SU-DHL-6 (cell line): ENCODE measurements at regions not wholly inside any gene's neighbourhood (a gene's known extent, or its start where the extent isn't known, plus 50 kb on each side); places are given as distances from the start of the nearest gene placed in this dataset.

Source experiments
- CTCF ChIP-seq: fragments of 200-600 bp; sonication (generic); IDR thresholded peaks from one replicate; pipeline ENCODE4 v1.5.1; 2017; ENCODE audit warnings: antibody characterized with exemption, mild to moderate bottlenecking, low read length, moderate library complexity; ENCODE audit not compliant: insufficient read depth, poor library complexity, severe bottlenecking
- EZH2phosphoT487 ChIP-seq: fragments of 200-600 bp; sonication (generic), shearing (Covaris generic); conservative IDR thresholded peaks from 2 replicates; pipeline ENCODE4 v1.6.1; 2018; ENCODE audit warnings: mild to moderate bottlenecking, antibody characterized with exemption, low read length, moderate library complexity, mixed read lengths

- no peak for TF ChIP-seq CTCF
- no peak for TF ChIP-seq EZH2phosphoT487
These were observed 188.0 kb upstream of the MDGA2 start for GRCh38 chr14:47863441-47863840.
